K562 (cell line): ENCODE measurements at regions not wholly inside any gene's neighbourhood (a gene's known extent, or its start where the extent isn't known, plus 50 kb on each side); places are given as distances from the start of the nearest gene placed in this dataset.

ENCODE experiments used
- CREM ChIP-seq: IDR thresholded peaks from 2 replicates; pipeline ENCODE4 v1.6.1; 2014; ENCODE audit warnings: antibody characterized with exemption, low read depth
- CTCF ChIP-seq, 3 experiments: IDR thresholded peaks in 2 of 3; conservative IDR thresholded peaks in 1 of 3; 2 replicates each; pipeline ENCODE4 v1.5.1; 2011 to 2012; ENCODE audit warnings: low read length in 3 of 3, mild to moderate bottlenecking in 3 of 3, control low read depth in 2 of 3, improper control_type of control experiment in 1 of 3, inconsistent platforms in 1 of 3, low read depth in 1 of 3, mixed read lengths in 1 of 3, moderate library complexity in 1 of 3; ENCODE audit not compliant: insufficient read depth in 2 of 3

GRCh38 chr1:14421977-14422609 is 176.4 kb upstream of the KAZN start:
- TF ChIP-seq CTCF (IDR thresholded peaks at IDR 0.05 in 2 of 3, conservative IDR thresholded peaks at IDR 0.05 in 1 of 3; ENCODE audit: insufficient read depth in 2 of 3, low read depth in 1 of 3, low read length in 3 of 3) = no peak
- TF ChIP-seq CREM = peak; percentile 95
